A549 (cell line): ENCODE measurements at regions not wholly inside any gene's neighbourhood (a gene's known extent, or its start where the extent isn't known, plus 50 kb on each side); places are given as distances from the start of the nearest gene placed in this dataset.

Experiments used
- ATAC-seq, 2 experiments: fragments of 200-7000 bp in 1 of 2; fragments of >200 bp in 1 of 2; cut with Nextera tagmentation in 1 of 2; cut with Tn5 transposase in 1 of 2; 3 replicates each; pipeline versions ENCODE4 v1.8.0 to v1.9.1; 2018 to 2020; ENCODE audit warnings: mild to moderate bottlenecking in 1 of 2, moderate library complexity in 1 of 2
- CTCF ChIA-PET: fragments of 300-600 bp; sonication (Branson Sonifier 250); formaldehyde crosslinking; extraction: SDS; loops from one replicate; lab custom pipeline; 2021; ENCODE audit warnings: antibody characterized with exemption, inconsistent platforms; lab: Yijun Ruan, JAX
- POLR2A ChIA-PET: fragments of 350-600 bp; formaldehyde crosslinking; extraction: SDS; loops from one replicate; lab custom pipeline; 2021; ENCODE audit warnings: antibody characterized with exemption, inconsistent platforms; lab: Yijun Ruan, JAX
- DNase-seq, 2 experiments: peaks; one replicate each; pipeline versions ENCODE4 v3.0.0 to v3.0.0-alpha.2; 2011 to 2016; ENCODE audit warnings: low read depth in 1 of 2, low spot score in 1 of 2
- FAIRE-seq: peaks from 2 replicates; lab custom pipeline; 2011; peaks lifted over from hg19 to GRCh38; lab: Jason Lieb, UNC
- H3K27ac ChIP-seq, 2 experiments: fragments of >200 bp; sonication (Bioruptor Twin); formaldehyde crosslinking; 3 replicates each; pipeline ENCODE4 v1.5.1; 2016 to 2017
- H3K4me1 ChIP-seq: fragments of >200 bp; sonication (Bioruptor Twin); formaldehyde crosslinking; 3 replicates; pipeline ENCODE4 v1.6.1; 2016
- H3K4me2 ChIP-seq: fragments of >200 bp; sonication (Bioruptor Twin); formaldehyde crosslinking; 3 replicates; pipeline ENCODE4 v1.6.1; 2016
- H3K4me3 ChIP-seq: fragments of >200 bp; sonication (Bioruptor Twin); formaldehyde crosslinking; 3 replicates; pipeline ENCODE4 v1.5.1; 2016
- H3K9me3 ChIP-seq: fragments of >200 bp; sonication (Bioruptor Twin); formaldehyde crosslinking; 3 replicates; pipeline ENCODE4 v1.6.1; 2016
- CEBPB ChIP-seq, 2 experiments: fragments of >200 bp in 1 of 2; sonication (Bioruptor Twin) in 1 of 2; formaldehyde crosslinking in 1 of 2; IDR thresholded peaks; 2 replicates each; pipeline ENCODE4 v1.6.1; 2012 to 2016
- CHD4 ChIP-seq: fragments of 200-600 bp; sonication (generic); IDR thresholded peaks from 2 replicates; pipeline ENCODE4 v1.6.1; 2016; ENCODE audit warnings: antibody characterized with exemption, mild to moderate bottlenecking, borderline replicate concordance
- E2F6 ChIP-seq: IDR thresholded peaks from 2 replicates; pipeline ENCODE4 v1.6.1; 2012; ENCODE audit warnings: low read depth, borderline replicate concordance
- EHMT2 ChIP-seq: fragments of 200-600 bp; sonication (generic); IDR thresholded peaks from 2 replicates; pipeline ENCODE4 v1.6.1; 2016; ENCODE audit warnings: antibody characterized with exemption, low read depth, mild to moderate bottlenecking, moderate library complexity
- EP300 ChIP-seq, 2 experiments: fragments of >200 bp; sonication (Bioruptor Twin); formaldehyde crosslinking; IDR thresholded peaks; 2 replicates in 1 of 2; 3 replicates in 1 of 2; pipeline ENCODE4 v1.6.1; 2016 to 2017
- GATA3 ChIP-seq: IDR thresholded peaks from 2 replicates; pipeline ENCODE4 v1.6.1; 2012; ENCODE audit warnings: borderline replicate concordance
- HMGXB4 ChIP-seq: fragments of 250-450 bp; sonication (Bioruptor Pico); IDR thresholded peaks from 2 replicates; pipeline ENCODE4 v1.5.0; 2021; ENCODE audit warnings: mild to moderate bottlenecking, moderate library complexity, borderline replicate concordance
- HOXB13 ChIP-seq: fragments of 250-450 bp; sonication (Bioruptor Pico); IDR thresholded peaks from 2 replicates; pipeline ENCODE4 v1.5.0; 2020; ENCODE audit warnings: low read depth, mild to moderate bottlenecking, moderate library complexity
- JUNB ChIP-seq: fragments of >200 bp; sonication (Bioruptor Twin); formaldehyde crosslinking; IDR thresholded peaks from 2 replicates; pipeline ENCODE4 v1.6.1; 2016
- MAFK ChIP-seq: fragments of 450-650 bp; IDR thresholded peaks from 2 replicates; pipeline ENCODE4 v1.6.1; 2014; ENCODE audit not compliant: partially characterized antibody
- MYC ChIP-seq: IDR thresholded peaks from 2 replicates; pipeline ENCODE4 v1.6.1; 2012; ENCODE audit warnings: mild to moderate bottlenecking, inconsistent platforms, low read length, improper control_type of control experiment, borderline replicate concordance
- PBX3 ChIP-seq: IDR thresholded peaks from 2 replicates; pipeline ENCODE4 v1.6.1; 2012
- PHF8 ChIP-seq: fragments of 200-600 bp; sonication (generic); IDR thresholded peaks from 2 replicates; pipeline ENCODE4 v1.6.1; 2016; ENCODE audit warnings: low read depth, mild to moderate bottlenecking, antibody characterized with exemption, moderate library complexity, borderline replicate concordance
- POLR2AphosphoS2 ChIP-seq: conservative IDR thresholded peaks from 2 replicates; pipeline ENCODE4 v1.6.1; 2012; ENCODE audit warnings: low read length, improper control_type of control experiment, inconsistent platforms
- RARB ChIP-seq: fragments of 250-450 bp; sonication (Bioruptor Pico); IDR thresholded peaks from 2 replicates; pipeline ENCODE4 v1.8.0; 2021; ENCODE audit warnings: mild to moderate bottlenecking, moderate library complexity
- RCOR1 ChIP-seq: fragments of 150-350 bp; IDR thresholded peaks from 2 replicates; pipeline ENCODE4 v1.6.1; 2014; ENCODE audit warnings: antibody characterized with exemption, low read length, low read depth
- SMC3 ChIP-seq: fragments of >200 bp; sonication (Bioruptor Twin); formaldehyde crosslinking; IDR thresholded peaks from 3 replicates; pipeline ENCODE4 v1.6.1; 2018; ENCODE audit warnings: inconsistent platforms
- USF2 ChIP-seq: fragments of 450-650 bp; IDR thresholded peaks from 2 replicates; pipeline ENCODE4 v1.6.1; 2014; ENCODE audit warnings: antibody characterized with exemption
- ZC3H11A ChIP-seq: fragments of 450-650 bp; IDR thresholded peaks from 2 replicates; pipeline ENCODE4 v1.6.1; 2014; ENCODE audit warnings: antibody characterized with exemption, mild to moderate bottlenecking
- ZNF302 ChIP-seq: fragments of 250-450 bp; sonication (Bioruptor Pico); IDR thresholded peaks from 2 replicates; pipeline ENCODE4 v1.9.0; 2021; ENCODE audit warnings: inconsistent platforms, mild to moderate bottlenecking, moderate library complexity
- WGBS: methylation state at CpG from one replicate; pipeline ENCODE4 v1.1.6; 2017; ENCODE audit errors: missing lambda C conversion rate; 5-methylcytosine and 5-hydroxymethylcytosine counted together

GRCh38 chr5:92500752-92501151, 1080.3 kb downstream of the NR2F1-AS1 start:
- TF ChIP-seq ZC3H11A (no peak), USF2 (no peak), RCOR1 (no peak), PHF8 (no peak), E2F6 (no peak), HOXB13 (no peak), POLR2AphosphoS2 (no peak), CHD4 (no peak), HMGXB4 (CRISPR knock-in tag) (no peak), CEBPB (IDR thresholded peaks at IDR 0.05) (no peak), MYC (no peak), PBX3 (no peak), JUNB (no peak), RARB (no peak), SMC3 (no peak), EP300 (IDR thresholded peaks at IDR 0.05) (no peak)
- TF ChIP-seq, all 56 proteins: peak for 0
- no peaks in the 10 kb centered on the region for H3K9me3 ChIP-seq
- DNase-seq (no peak), FAIRE-seq (no peak), ATAC-seq (no peak)
- no peak overlapping the region for H3K4me2 ChIP-seq
- no peak overlapping the region for H3K27ac ChIP-seq
- H3K4me3 ChIP-seq = no peak overlapping the region
- ChIA-PET POLR2A (no interaction called here), CTCF (interaction anchor here (1.0 kb wide), 1 partner anchor 11 kb away, joined by 3 read pairs; no protein-coding TSS in a partner anchor)
- no peaks in the 10 kb centered on the region for H3K4me1 ChIP-seq
- 94% methylated on average over 2 of the region's 2 CpGs for WGBS

GRCh38 chr5:92496545-92496944, 1084.5 kb downstream of the NR2F1-AS1 start:
- no peaks in the 10 kb centered on the region for H3K4me1 ChIP-seq
- DNase-seq = no peak
- no peak overlapping the region for H3K27ac ChIP-seq
- no peak for FAIRE-seq
- H3K9me3 ChIP-seq = no peaks in the 10 kb centered on the region
- peak; percentile 51 for TF ChIP-seq MAFK
- no peak for TF ChIP-seq GATA3
- ChIA-PET CTCF (no interaction called here), POLR2A (interaction anchor here (0.5 kb wide), 1 partner anchor 1086 kb away, joined by 3 read pairs; no protein-coding TSS in a partner anchor)
- H3K4me2 ChIP-seq = no peak overlapping the region
- no peak overlapping the region for H3K4me3 ChIP-seq
- ATAC-seq = no peak

- no peak for FAIRE-seq
- CTCF ChIA-PET = no interaction called here
- 70% methylated on average over 5 of the region's 5 CpGs for WGBS
Observed at GRCh38 chr5:92494508-92494907, 1086.5 kb downstream of the NR2F1-AS1 start.

More at GRCh38 chr5:92494508-92494907, 1086.5 kb downstream of the NR2F1-AS1 start:
- Histone ChIP-seq H3K4me1 (no peaks in the 10 kb centered on the region), H3K4me2 (no peak overlapping the region), H3K27ac (no peak overlapping the region), H3K4me3 (no peak overlapping the region), H3K9me3 (no peaks in the 10 kb centered on the region)
- TF ChIP-seq ZNF302 (CRISPR knock-in tag) (no peak), EHMT2 (no peak)
- ATAC-seq = no peak
- DNase-seq = no peak
- POLR2A ChIA-PET = no interaction called here
